SK-MEL-5 (cell line): ENCODE measurements at regions not wholly inside any gene's neighbourhood (a gene's known extent, or its start where the extent isn't known, plus 50 kb on each side); places are given as distances from the start of the nearest gene placed in this dataset.

Experiments
- DNase-seq: peaks from one replicate; pipeline ENCODE4 v3.0.0-alpha.2; 2016; ENCODE audit warnings: low read depth, low spot score
- in situ Hi-C: cut with HindIII; loops from 2 replicates; pipeline ENCODE4 v1.10.0; 2016; ENCODE audit warnings: low sequenced_read_pairs, high pct_unique_total_duplicates, low pct_unique_long_range_greater_than_20kb

DNA sequence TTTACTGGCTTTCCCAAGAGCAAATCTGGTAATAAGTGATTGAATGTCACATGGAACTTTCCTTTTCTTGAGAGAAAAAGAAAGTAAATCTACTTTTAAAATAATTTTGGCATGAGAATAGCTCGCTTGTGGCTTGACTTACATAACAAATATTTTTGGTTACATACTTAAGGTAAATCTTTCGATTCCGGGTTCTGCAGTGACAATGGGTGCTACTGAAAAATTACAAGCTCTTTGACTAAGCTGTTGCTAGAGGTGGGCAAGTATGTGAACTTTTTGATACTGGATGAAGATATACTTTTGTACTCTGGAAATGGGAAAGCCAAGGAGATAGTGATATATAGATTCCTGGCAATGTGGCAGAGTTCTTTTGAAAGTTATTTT, 51.9 kb upstream of the OTOL1 start:
- in situ Hi-C loops, result no loop called here
- DNase-seq, result no peak

DNA sequence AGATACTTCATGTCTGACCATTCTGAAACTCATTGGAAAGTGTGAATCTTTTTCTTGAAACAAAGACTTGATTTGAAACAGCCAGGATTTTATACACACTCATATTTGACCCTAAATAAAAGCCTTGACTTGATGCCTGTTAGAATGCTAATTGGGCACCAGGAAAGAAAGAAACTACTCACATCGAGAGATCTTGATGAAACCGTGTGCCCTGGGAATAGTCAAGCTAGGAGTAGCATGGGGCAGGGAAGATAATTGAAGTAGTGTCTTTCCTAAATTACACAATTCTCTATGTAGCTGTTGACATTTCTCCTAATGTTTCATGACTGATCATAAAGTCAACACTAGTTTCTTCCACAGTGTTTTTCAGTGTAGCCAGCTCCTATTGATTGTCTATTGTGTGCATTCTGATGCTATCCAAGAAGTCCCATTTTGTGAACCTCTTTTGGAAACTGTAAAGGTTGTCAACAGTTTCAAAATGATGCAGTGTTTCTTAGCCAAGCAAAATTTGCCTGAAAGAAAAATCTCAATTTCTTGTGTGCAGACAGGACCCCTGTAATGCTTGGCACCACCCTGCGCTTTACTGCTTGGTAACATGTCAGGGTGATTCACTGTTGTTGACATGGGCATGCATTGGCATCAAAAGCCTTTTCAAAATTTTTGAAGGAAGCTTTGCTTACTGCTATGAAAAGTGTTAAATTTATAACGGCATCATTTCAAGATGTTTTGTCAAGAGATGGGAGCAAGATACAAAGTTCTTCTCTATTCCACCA, 52.5 kb upstream of the OTOL1 start:
- in situ Hi-C loops, result no loop called here
- peak; percentile 97 for DNase-seq

DNA sequence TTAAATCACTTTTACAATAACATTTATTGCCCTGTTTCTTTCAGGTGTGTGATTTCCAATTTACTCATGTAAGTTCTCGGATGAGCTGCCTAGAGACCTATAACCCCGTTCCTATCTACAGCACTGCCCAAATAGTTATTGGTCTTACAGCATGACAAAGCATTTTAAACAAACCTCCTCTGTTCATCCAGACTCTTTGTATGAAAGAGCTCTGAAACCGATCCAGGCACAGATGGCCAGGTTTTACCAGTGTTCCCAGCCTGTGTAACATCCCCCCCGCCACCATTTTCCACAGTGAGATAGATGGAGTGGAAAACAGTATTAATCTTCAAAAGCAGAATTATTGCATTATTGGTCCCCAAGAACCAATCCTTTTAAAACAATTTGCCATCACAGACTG, 59.0 kb upstream of the SPTSSB start:
- peak; percentile 67 for DNase-seq
- in situ Hi-C loops, result no loop called here

DNA sequence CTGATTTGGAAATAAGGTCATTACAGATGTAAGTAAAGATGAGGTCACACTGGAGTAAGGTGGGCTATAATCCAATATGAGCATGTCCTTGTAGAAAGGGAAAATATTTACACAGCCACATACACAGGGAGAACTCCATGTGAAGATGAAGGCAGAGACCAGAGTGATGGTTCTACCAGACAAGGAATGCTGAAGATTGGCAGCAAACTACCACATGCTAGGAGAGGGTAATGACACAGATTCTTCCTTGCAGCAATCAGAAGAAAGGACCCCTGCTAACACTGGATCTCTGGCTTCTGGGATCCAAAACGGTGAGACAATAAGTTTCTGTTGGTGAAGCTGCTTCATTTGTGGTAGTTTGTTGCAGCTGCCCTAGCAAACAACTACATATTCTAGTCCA, 56.0 kb upstream of the SPTSSB start:
- no peak for DNase-seq
- in situ Hi-C loops, result no loop called here

DNA sequence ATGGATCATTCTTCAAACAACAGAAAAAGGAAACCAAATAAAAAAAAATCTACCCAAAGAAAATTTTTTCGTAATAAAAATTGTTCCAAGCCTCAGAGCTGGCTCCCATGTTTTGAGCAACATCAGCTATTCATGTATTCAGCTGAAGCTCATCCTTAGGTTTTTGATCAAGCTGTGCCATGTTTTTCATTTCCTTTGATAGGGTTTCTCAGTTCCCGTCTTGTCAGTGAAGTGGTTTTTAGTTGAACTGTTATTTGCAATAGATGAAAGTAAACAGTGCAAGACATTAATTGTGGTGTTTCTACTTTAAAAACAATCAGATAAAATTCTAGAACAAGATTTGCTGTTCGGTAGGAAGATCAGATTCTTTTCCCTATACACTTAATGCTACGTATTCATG, 55.4 kb upstream of the SPTSSB start:
- in situ Hi-C loops, result no loop called here
- no peak for DNase-seq

DNA sequence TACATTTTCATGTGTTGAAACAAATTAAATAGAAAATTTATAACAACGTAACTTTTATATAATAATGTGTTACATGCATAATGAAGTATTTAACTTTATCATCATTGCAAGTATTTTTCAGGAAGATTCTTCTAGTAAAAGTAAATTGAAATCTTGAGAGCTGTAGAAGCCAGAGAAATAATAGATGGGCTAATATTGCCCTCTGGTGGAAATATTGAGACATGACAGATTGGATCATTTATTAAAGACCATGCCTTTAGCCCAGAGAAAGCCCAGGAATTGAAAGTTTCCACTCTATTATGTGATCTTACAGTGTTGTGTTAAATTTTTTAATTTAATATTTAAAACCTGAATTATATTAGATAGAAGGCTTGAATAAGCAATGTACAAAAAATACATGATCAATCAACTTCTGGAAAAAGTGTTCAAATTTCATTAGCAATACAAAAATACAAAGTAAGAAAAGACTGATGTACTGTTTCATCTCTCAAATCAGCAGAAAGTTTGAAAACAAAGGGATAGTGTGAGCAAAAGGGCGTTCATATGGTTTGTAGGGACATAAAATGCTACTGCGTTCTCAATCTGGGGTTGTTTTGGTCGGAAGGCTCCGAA, 52.7 kb upstream of the SPTSSB start:
- in situ Hi-C loops, result no loop called here
- peak; percentile 70 for DNase-seq

DNA sequence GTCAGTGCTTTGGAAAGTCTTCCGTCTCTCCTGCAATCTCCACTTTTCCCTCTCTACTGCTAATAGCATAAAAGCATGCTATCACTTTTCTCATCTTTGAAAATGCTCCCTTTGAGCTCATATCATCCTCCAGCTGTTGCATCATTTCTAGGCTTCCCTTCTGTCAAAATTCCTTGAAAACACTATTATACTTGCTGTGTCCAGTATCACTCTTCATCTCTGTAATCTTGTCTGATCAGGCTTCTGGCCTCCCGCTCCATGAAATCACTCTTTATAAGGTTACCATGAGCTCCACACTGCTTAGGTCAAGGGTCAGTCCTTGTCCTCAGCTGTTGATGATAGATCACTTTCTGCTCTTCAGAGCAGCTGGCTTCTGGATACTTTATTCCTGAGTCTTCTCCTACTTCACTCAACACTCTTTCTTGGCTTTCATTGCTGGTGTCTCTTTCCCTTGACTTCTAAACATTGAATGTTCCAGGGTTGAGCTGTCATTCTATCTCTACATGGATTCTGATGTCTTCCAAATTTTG, 50.9 kb upstream of the SPTSSB start:
- DNase-seq, result no peak
- in situ Hi-C loops, result no loop called here
